Effector CD4-positive, alpha-beta T cell (primary cell): ENCODE measurements at regions not wholly inside any gene's neighbourhood (a gene's known extent, or its start where the extent isn't known, plus 50 kb on each side); places are given as distances from the start of the nearest gene placed in this dataset.
"Not testable (repeated sequence)": the region's sequence is repeated elsewhere in the genome, so short reads cannot be mapped to it uniquely, and the experiment has no call there.

Experiments used
- DNase-seq: peaks from one replicate; pipeline ENCODE4 v3.0.0-alpha.2; 2020

DNA sequence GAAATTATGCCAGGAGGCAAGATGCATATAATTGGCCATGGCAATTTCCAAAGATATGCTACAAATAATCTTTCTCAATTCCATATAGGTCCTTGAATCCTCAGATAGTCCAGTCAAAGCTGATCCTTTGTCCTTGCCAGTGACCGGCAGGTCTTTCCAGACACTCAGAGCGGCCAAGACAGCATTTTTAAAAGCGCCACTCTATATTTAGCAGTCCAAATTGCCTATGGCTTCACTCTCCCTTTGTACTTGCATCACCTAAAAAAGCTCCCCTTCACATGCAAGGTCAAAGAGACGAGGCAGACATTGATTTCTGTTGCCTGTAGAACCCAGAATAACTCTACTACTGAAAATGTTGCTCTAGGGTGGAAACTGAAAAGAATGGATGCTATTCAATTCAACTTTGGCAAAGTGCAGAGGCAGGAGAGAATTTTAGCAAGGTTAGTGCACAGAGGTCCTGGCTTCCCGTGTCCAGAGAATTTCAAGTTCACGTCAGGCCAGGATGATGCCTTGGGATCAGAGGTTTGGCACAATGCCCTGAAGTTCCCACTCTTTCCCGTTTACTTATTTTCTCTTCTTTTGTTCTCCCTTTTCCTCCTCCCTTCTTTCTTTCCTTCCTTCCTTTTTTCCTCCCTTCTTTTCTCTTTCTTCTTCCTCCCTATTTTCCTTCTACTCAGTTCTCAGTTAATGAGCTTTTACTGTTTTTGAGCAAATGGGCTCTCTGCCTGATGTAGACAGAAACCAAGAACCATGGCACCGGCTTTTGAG is 108.5 kb downstream of the KCNK1 start:
- DNase-seq, result no peak

DNA sequence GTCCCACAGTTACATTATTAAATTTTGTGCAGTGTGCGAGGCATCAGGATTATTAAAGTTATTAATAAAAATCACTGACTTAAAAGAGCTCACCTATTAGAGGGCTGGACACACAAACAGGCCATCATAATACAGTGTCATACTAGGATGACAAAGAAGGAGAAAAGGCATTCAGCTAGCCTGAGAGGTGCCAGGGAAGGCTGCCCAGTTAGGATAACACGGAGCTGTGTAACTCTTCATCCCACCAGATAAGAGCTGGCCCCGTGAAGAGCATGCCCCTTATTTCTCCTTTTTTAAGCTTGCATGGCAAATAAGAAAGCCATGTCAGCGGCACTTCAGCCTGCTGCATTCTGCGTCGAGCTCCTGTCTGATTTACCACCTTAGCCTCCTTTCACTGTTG is 109.5 kb downstream of the KCNK1 start:
- DNase-seq, result no peak

DNA sequence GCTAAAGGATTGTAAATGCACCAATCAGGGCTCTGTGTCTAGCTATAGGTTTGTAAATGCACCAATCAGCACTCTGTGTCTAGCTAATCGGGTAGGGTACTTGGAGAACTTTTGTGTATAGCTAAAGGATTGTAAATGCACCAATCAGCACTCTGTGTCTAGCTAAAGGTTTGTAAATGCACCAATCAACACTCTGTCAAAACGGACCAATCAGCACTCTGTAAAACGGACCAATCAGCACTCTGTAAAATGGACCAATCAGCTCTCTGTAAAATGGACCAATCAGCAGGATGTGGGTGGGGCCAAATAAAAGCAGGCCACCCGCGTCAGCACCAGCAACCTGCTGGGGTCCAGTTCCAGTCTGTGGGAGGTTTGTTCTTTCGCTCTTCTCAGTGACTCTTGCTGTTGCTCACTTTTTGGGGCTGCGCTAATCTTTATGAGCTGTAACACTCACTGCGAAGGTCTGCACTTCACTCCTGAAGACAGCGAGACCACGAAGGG is 110.3 kb downstream of the KCNK1 start:
- DNase-seq, result not testable (repeated sequence)

DNA sequence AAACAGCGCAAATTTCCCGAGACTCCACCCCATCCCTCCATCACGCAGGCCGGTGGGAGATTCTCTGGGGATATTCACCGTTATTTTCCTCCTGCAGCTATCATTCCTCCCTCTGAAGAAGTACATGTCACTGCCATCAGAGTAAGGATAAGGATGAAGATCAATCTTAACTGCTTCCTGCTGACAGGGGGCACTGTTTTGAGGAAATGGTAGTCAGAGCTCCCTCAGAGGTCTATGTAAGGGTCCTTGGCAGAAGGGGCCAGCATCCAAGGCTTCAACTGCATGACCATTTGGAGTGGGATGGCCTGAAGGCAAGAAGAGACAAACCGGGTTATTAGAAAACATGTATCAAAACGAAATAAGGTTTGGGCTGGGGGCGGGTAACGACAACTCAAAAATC is 111.5 kb downstream of the KCNK1 start:
- no peak for DNase-seq

DNA sequence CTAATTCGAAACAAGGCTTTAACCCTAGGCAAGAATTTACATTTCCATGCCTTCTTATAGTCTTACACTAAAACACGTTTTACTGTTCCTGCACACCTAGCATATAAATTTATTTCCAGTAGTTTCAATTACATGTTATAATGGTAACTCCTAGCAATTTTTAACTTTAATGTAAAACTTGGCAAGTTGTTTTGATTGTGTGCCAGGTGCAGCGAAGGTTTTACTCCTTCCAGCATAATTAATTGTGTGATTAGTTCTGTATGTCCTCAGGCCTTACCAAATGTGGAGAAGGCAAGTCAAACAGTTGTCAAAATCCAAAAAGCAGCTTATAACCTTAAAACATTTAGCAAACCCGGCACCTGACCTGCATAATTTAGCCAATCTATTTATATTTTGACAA is 114.8 kb downstream of the KCNK1 start:
- DNase-seq, result no peak

DNA sequence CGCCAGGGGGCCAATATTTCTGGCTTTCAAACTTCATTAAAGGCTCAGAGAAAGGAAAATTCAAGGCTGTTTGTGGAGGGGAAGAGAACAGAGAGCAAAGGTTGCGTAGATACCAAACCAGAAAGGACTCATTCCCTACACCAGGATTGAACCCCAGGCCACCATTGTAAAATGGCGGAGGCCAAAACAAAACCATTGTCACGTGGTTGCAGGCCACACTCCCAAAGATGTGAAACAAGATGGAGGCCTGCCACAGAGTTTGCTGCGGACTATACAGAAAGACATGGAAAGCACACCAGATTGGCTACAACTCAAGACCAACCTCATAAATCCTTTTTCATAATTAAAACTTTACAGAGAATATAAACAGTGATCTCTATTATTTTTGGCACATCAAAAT is 116.5 kb downstream of the KCNK1 start:
- DNase-seq, result no peak

DNA sequence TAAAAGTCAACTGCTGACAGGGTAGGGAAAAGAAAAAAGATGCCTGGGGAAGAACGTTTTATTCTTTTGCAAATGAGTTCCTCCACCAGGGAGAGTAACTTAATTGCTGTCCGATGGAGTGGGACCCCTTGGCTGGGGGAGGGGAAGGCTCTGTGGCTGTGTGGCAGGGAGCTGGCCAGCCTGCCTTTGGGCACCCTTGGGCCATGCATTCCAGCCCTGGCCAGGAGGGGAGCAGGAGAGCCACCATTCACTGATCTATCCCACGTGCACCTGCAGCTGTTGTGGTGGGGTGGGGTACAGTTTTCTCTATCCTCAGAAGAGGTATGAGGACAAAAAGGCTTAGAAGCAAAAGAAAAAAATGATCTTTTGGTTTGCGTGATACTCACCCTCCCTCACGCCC is 116.9 kb downstream of the KCNK1 start:
- no peak for DNase-seq

DNA sequence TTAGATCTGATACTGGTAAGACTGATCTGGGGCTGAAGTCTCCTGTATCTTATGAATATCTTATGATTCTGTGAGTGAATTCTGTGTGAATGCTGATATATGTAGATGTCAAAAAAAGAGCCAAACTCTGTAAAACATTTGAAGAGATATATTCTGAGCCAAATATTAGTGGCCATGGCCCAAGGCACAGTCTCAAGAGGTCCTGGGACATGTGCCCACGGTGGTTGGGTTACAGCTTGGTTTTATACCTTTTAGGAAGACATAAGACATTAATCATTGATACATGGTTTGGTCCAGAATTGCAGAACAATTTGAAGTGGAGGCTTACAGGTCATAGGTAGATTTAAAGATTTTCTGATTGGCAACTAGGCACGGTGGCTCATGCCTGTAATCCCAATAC is 118.3 kb downstream of the KCNK1 start:
- no peak for DNase-seq

DNA sequence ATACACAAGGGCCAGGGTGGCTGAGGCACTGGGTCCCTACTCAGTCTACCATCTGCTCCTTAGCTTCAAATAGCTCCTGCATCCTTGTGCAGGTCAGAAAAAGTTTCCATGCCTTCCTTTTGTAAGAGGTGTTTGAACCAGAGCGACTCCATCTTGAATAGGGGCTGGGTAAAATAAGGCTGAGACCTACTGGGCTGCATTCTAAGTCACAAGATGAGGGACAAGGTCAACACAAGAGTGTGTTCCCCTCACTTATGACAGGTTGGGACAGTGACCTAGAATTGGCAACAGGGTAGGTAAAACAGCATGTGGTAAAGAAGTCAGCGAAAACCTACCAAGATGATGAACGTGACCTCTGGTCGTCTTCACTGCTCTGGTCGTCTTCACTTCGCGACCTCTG is 120.5 kb downstream of the KCNK1 start:
- no peak for DNase-seq

DNA sequence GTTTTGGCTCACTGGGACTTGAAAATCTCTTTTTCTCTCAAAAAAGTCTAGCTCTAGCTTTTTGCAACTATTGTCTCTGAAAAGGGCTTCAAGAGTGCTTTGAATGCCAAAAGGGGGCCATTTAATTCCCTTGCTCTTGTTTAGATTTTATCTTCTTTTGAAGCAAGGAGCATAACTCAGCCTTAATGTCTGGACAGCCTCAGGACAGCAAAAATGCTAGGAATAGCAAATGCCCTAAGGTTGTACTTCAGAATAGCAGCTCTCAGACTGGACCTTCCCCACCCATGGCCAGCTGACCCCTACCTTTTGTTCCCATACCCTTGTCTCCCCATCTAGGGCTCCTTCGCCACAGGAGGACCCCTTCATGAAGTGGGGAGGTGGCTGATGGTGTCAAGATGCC is 121.4 kb downstream of the KCNK1 start:
- no peak for DNase-seq

DNA sequence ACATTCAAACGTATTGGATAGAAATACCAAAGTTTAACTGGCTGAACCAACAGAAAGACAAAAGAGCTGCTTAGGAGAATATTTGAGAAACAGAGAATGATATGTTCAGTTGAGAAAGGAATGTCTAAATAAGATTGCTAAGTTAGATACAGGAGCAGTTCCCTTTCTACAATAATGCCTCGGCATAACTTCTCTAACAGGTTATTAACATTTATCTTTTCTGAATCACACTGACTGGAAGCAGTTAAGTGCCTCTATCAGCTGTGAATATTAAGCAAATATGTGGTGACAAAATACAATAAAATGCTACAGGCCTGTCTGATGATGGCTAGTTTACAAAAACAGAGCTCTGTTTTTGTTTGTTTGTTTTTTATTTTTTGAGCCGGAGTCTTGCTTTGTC is 121.9 kb downstream of the KCNK1 start:
- no peak for DNase-seq

DNA sequence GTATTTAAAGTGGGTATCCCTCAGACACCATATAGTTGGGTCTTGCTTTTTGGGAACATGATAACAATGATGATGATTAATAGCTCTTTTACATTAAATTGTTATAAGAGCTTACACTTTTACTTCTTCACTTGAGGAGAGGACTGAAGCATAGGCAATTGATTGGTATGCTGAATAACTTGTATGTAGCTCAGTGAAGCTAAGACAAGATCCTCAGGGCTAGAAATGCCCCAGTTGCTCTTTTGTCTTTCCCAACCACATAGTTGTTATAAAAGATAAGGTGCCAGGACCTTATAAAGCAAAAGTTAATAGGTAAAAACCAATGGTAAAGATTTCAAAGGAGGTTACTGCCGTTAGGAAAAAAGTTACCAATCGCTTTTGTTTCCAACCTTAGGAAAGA is 123.4 kb downstream of the KCNK1 start:
- no peak for DNase-seq

DNA sequence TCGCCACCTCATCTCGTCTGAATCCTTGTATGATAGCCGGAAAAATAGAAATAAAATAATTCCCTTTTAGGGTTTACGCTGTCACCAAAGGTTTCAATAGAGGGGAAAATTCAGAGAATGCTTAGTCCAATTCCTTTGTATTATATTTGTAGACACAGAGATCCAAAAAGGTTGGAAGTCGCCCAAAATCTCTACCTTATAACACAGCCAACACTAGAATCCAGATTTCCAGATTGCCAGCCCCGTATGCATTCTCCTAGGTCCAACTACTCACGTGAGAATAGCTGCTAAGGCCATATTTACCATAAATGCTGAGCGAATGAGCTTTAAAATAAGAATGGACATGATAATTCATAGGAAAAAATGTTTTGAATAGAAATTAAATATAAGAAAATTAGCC is 124.5 kb downstream of the KCNK1 start:
- no peak for DNase-seq

DNA sequence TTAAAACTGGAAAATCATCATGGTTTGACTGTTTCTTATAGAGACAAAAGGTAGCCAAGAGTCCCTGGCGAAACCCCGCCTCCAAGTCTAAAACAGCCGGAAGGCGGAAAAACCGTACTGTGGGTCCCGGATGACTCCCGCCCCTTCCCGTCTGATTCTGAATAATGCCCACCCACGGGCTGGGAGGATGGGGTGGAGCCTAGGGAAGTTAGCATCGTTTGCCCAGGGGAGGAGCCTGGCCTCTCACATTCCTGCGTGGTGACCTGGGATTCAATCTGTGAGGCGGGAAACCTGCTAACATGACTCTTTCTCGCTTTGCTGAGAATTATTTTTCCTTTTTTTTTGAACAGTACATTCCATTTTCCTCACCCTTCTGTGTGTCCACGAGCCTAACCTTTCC is 124.9 kb downstream of the KCNK1 start:
- no peak for DNase-seq

DNA sequence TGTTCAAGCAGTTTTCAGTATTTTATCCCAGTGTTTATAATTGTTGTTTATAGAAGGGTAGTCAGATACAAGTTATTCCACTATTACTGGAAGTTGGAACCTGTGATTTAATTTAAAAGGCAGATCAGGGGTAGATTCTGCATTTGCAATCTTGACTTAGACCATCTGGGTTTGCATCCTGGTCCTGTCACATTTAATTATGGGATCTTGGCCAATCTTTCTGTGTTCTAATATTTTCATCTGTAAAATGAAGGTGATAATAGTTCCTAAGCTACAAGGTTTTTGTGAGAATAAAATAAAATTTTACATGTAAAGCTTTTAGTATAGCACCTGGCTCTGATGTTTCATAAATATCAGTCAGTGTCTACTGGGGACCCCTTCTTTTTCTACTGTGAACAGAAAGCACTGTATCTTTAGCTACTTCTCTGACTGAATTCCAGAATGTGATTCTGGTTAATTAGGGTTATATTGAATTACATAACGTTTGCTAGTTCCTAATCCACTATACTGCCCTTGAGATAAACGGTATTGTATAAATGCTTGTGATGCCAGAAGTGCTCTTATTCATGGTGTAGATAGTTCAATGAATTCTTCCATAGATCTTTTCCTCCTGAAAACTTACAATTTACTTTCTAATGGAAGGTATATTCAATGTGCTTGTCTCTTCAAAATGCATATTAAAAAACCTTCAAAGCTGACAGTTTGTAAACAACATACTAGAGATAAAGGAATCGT is 131.0 kb downstream of the KCNK1 start:
- DNase-seq, result no peak

DNA sequence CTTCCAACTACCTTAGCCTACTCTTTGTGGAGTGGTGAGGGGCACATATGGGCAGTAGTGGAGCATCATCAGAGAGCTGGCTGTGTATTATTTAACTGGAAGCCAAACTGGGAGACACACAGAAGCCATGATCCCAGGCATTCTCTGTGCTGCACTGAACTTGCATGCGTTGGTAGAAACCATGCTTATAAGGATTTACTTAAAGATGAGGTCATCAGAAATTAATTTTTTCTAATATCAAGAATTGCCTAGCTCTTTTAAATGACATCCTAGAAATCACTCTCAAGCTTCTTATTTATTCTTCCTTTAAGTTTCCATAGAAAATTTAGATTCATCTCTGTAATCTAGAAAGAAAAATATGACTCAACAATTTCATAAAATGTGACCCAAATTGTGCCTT is 136.2 kb downstream of the KCNK1 start:
- DNase-seq, result no peak

DNA sequence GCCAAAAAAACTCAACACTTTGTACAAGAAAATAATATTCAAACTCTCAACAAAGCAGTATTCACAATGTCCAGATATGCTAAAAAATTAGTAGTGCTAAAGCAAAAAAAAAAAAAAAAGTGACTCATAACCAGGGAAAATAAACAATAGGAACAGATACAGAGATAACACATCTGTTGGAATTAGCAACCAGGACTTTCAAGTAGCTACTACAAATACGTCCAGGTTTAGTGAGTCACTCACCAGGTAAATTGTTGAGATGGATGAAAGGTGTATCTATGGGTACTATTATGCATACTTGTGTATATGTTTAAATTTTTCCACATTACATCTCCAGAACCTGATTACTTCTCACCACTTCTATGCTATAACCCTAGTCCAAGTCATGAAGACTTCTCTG is 144.8 kb upstream of the SLC35F3 start:
- DNase-seq, result no peak

DNA sequence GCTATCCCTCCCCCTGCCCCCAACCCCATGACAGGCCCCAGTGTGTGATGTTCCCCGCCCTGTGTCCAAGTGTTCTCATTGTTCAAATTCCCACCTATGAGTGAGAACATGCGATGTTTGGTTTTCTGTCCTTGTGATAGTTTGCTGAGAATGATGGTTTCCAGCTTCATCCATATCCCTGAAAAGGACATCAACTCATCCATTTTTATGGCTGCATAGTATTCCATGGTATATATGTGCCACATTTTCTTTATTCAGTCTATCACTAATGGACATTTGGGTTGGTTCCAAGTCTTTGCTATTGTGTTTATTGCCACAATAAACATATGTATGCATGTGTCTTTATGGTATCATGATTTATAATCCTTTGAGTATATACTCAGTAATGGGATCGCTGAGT is 140.2 kb upstream of the SLC35F3 start:
- not testable (repeated sequence) for DNase-seq

DNA sequence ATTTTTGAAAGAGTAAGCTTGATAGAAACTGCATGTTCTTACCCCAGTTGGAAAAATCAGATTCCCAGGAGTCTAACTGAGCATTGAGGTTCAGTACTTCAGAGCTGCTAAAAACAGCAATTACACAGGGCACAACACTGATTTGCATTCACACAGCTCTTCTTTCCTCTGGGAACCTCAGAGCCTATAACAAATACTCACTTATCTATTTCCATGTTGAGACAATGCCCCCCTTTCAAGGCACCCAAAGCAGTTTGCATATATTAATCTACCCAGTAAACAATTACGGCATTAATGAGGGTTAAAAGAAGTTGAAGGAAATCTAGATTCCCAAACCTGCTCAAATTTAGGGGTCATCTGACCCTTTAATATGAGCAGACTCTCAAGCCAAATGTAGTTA is 126.9 kb upstream of the SLC35F3 start:
- DNase-seq, result no peak

DNA sequence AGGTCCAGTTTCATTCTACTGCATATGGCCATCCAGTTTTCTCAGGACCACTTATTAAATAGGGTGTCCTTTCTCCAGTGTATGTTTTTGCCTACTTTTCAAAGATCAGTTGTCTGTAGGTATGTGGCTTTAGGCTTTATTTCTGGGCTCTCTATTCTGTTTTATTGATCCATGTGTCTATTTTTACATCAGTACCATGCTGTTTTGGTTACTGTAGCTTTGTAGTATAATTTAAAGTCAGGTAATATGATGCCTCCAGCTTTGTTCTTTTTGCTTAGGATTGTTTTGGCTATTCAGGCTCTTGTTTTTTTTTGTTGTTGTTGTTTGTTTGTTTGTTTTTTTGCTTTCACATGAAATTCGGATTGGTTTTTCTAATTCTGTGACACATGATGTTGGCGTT is 124.4 kb upstream of the SLC35F3 start:
- DNase-seq, result no peak

DNA sequence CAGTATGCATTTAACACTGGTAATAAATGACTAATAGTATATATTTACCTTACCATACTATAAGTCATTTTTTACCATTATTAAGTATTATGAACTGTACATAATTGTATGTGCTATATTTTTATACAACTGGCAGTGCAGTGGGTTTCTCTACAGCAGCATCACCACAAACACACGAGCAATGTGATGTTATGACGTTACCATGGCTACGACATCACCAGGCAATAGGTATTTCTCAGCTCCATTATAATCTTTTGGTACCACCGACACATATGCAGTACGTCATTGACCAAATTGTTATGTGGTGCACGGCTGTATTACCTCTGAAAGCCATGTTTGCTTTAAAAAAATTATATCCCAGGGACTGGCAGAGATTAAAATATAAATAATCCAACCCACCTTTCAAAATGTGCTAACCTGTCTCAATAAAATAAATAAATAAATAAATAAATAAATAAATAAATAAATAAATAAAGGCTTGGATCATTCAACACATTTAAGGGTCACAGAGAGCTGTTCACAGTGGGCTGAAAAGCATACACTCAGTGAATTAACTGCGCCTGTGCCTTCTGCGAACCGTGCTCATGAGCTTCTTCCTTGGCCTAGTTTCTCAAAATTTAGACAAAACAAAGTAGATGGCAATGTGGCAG is 121.4 kb upstream of the SLC35F3 start:
- no peak for DNase-seq

DNA sequence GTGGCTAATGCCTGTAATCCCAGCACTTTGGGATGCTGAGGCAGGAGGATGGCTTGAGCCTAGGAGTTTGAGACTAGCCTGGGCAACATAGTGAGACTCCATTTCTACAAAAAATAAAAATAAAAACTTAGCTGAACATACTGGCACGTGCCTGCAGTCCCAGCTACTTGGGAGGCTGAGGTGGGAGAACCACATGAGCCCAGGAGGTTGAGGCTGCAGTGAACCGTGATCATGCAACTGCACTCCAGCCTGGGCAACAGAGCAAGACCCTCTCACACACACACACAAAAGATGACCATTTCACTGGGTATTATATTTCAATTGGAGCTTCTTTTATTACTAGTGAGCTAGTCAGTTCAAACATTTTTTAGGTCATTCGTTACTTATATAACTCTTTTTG is 116.9 kb upstream of the SLC35F3 start:
- no peak for DNase-seq

DNA sequence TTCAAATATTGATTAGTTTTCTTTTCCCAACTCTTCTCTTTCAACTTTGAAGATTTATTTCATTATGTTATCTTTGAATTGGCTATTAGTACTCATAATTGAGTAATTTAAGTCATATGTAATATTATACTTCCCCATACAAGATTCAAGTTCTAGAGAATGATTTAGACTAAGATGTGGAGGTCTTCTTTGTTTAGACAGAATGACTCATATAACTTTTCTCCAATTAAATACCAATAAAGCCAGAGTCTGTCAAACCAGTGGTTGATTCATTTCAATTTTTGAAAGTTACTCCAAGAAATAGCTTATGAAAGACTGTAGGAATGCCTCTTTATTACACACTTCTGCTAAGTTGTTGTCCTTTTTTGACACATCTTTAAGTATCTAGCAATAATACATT is 115.8 kb upstream of the SLC35F3 start:
- DNase-seq, result no peak

DNA sequence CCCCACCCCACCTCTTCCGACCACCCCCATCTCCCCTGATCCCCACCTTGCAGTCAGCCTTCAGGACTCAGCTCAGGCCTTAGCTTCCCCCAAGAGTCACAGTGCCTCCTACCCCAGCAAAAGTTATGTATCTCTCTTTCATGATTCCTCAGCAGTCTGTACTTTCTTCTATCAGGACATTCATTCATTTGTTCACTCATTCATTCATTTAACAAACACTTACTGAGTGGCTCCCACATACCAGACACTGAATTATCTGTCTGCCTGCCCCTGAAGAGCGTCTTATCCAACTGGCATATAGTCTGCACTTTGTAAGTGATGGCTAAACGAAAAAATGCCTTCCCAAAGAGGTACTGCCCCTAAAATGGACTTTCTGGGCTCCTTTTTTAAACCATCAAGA is 114.4 kb upstream of the SLC35F3 start:
- DNase-seq, result no peak
